ENCODE measurements at regions not wholly inside any gene's neighbourhood (a gene's known extent, or its start where the extent isn't known, plus 50 kb on each side); places are given as distances from the start of the nearest gene placed in this dataset.
"Not testable (repeated sequence)": the region's sequence is repeated elsewhere in the genome, so short reads cannot be mapped to it uniquely, and the experiment has no call there.

DNA sequence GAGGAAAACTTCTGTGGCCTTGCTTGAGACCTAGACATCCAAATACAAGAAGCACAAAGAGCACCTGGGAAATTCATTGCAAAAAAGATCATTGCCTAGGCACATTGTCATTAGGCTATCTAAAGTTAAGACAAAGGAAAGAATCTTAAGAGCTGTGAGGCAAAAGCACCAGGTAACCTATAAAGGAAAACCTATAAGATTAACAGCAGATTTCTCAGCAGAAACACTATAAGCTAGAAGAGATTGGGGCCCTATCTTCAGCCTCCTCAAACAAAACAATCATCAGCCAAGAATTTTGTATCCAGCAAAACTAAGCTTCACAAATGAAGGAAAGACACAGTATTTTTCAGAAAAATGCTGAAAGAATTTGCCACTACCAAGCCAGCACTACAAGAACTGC lies 1003.3 kb downstream of the XPNPEP1 start:
- DNase-seq; POLR2A ChIA-PET; H3K36me3 Mint-ChIP-seq (ENCODE audit: low read depth); H3K4me1 Mint-ChIP-seq (ENCODE audit: low read depth); H3K27ac Mint-ChIP-seq; H3K4me3 Mint-ChIP-seq; H3K9me3 Mint-ChIP-seq (ENCODE audit: insufficient read depth); H3K27me3 Mint-ChIP-seq (ENCODE audit: low read depth); ATAC-seq: not testable (repeated sequence)
- CTCF ChIA-PET, result interaction anchor here (1.1 kb wide), 1 partner anchor 9 kb away, joined by 3 read pairs; no protein-coding TSS in a partner anchor

- H3K4me3 Mint-ChIP-seq, result no peak overlapping the region
- ChIA-PET POLR2A (no interaction called here), CTCF (no interaction called here)
- H3K27me3 Mint-ChIP-seq (ENCODE audit: low read depth), result no peaks in the 10 kb centered on the region
- H3K9me3 Mint-ChIP-seq (ENCODE audit: insufficient read depth), result no peaks in the 10 kb centered on the region
- H3K4me1 Mint-ChIP-seq (ENCODE audit: low read depth), result no peaks in the 10 kb centered on the region
- H3K36me3 Mint-ChIP-seq (ENCODE audit: low read depth), result no peaks in the 10 kb centered on the region
- DNase-seq, result no peak
- no peak overlapping the region for H3K27ac Mint-ChIP-seq
- no peak for ATAC-seq
Measured at GRCh38 chr10:108913300-108913699, 1010.0 kb downstream of the XPNPEP1 start.

DNA sequence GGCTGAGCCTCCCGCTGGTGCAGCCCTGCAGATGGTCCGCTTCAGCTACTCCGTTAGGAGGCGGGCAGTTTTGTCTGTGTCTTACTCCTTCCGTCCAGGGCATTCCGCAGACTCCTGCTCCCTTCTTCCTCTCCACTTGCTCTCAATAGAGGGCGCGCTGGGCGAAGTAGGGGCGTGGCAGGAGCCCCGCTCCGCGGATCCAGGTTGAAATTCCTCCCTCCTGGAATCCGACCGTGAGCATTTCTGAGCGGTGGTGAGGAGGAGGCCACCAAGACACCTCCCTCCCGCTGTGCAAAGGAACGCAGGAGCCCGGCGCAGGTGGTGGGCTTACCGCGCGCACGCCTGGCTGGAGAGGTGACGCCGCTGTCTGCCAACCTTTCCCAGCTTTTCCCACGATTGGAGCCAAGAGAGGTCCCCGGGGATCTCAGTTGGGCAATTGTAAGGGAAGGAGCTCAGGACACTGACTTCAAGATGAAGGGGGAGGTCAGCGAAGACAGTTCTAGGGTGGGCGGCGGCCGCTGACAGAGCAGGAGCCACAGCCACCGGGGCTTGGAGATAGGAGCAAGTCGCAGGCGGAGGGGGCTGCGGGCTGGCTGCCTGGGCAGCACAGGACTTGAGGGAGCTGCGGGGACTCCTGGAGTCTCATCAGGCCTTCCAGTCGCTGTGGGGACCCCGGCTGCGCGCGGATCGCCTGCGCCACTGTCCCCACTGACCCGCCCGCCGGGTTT lies 1011.3 kb downstream of the XPNPEP1 start:
- H3K36me3 Mint-ChIP-seq (ENCODE audit: low read depth), result no peaks in the 10 kb centered on the region
- H3K27me3 Mint-ChIP-seq (ENCODE audit: low read depth), result no peaks in the 10 kb centered on the region
- DNase-seq (no peak), ATAC-seq (no peak)
- POLR2A ChIA-PET, result no interaction called here
- no peaks in the 10 kb centered on the region for H3K9me3 Mint-ChIP-seq (ENCODE audit: insufficient read depth)
- H3K4me1 Mint-ChIP-seq (ENCODE audit: low read depth), result no peaks in the 10 kb centered on the region
- no peak overlapping the region for H3K27ac Mint-ChIP-seq
- CTCF ChIA-PET, result interaction anchor here (1.0 kb wide), 1 partner anchor 8 kb away, joined by 3 read pairs; no protein-coding TSS in a partner anchor
- H3K4me3 Mint-ChIP-seq, result no peak overlapping the region

GRCh38 chr10:108908096-108908495 lies 1015.2 kb downstream of the XPNPEP1 start:
- Mint-ChIP-seq H3K27me3 (ENCODE audit: low read depth) (no peaks in the 10 kb centered on the region), H3K9me3 (ENCODE audit: insufficient read depth) (no peaks in the 10 kb centered on the region), H3K4me3 (no peak overlapping the region), H3K4me1 (ENCODE audit: low read depth) (no peaks in the 10 kb centered on the region), H3K27ac (no peak overlapping the region), H3K36me3 (ENCODE audit: low read depth) (no peaks in the 10 kb centered on the region)
- ChIA-PET POLR2A (no interaction called here), CTCF (no interaction called here)
- DNase-seq (no peak), ATAC-seq (no peak)

- H3K27me3 Mint-ChIP-seq (ENCODE audit: low read depth), result no peaks in the 10 kb centered on the region
- H3K27ac Mint-ChIP-seq, result no peak overlapping the region
- ChIA-PET CTCF (no interaction called here), POLR2A (no interaction called here)
- no peak for DNase-seq
- H3K9me3 Mint-ChIP-seq (ENCODE audit: insufficient read depth), result no peaks in the 10 kb centered on the region
- H3K36me3 Mint-ChIP-seq (ENCODE audit: low read depth), result no peaks in the 10 kb centered on the region
- ATAC-seq, result no peak
- no peak overlapping the region for H3K4me3 Mint-ChIP-seq
- H3K4me1 Mint-ChIP-seq (ENCODE audit: low read depth), result no peaks in the 10 kb centered on the region
Measured at GRCh38 chr10:108905821-108906220, 1017.5 kb downstream of the XPNPEP1 start.

GRCh38 chr10:108905171-108905570 lies 1018.1 kb downstream of the XPNPEP1 start:
- no peak for DNase-seq
- ChIA-PET CTCF (no interaction called here), POLR2A (no interaction called here)
- H3K27me3 Mint-ChIP-seq (ENCODE audit: low read depth), result no peaks in the 10 kb centered on the region
- no peaks in the 10 kb centered on the region for H3K36me3 Mint-ChIP-seq (ENCODE audit: low read depth)
- no peak for ATAC-seq
- no peaks in the 10 kb centered on the region for H3K9me3 Mint-ChIP-seq (ENCODE audit: insufficient read depth)
- no peaks in the 10 kb centered on the region for H3K4me1 Mint-ChIP-seq (ENCODE audit: low read depth)
- no peak overlapping the region for H3K27ac Mint-ChIP-seq
- no peak overlapping the region for H3K4me3 Mint-ChIP-seq

- no peak for ATAC-seq
Measured at GRCh38 chr10:108904163-108904838, 1019.0 kb downstream of the XPNPEP1 start.

GRCh38 chr10:108902619-108903285 lies 1020.6 kb downstream of the XPNPEP1 start:
- no peaks in the 10 kb centered on the region for H3K27me3 Mint-ChIP-seq (ENCODE audit: low read depth)
- ATAC-seq (no peak), DNase-seq (no peak)
- POLR2A ChIA-PET, result no interaction called here
- no peaks in the 10 kb centered on the region for H3K36me3 Mint-ChIP-seq (ENCODE audit: low read depth)
- no peaks in the 10 kb centered on the region for H3K4me1 Mint-ChIP-seq (ENCODE audit: low read depth)
- no peak overlapping the region for H3K4me3 Mint-ChIP-seq
- no peaks in the 10 kb centered on the region for H3K9me3 Mint-ChIP-seq (ENCODE audit: insufficient read depth)
- H3K27ac Mint-ChIP-seq, result no peak overlapping the region
- CTCF ChIA-PET, result no interaction called here

More at GRCh38 chr10:108904163-108904838, 1019.0 kb downstream of the XPNPEP1 start:
- CTCF ChIA-PET, result no interaction called here
- POLR2A ChIA-PET, result no interaction called here
- H3K9me3 Mint-ChIP-seq (ENCODE audit: insufficient read depth), result no peaks in the 10 kb centered on the region
- H3K4me1 Mint-ChIP-seq (ENCODE audit: low read depth), result no peaks in the 10 kb centered on the region
- no peak overlapping the region for H3K27ac Mint-ChIP-seq
- no peak for DNase-seq
- no peaks in the 10 kb centered on the region for H3K27me3 Mint-ChIP-seq (ENCODE audit: low read depth)
- H3K4me3 Mint-ChIP-seq, result no peak overlapping the region
- no peaks in the 10 kb centered on the region for H3K36me3 Mint-ChIP-seq (ENCODE audit: low read depth)

DNA sequence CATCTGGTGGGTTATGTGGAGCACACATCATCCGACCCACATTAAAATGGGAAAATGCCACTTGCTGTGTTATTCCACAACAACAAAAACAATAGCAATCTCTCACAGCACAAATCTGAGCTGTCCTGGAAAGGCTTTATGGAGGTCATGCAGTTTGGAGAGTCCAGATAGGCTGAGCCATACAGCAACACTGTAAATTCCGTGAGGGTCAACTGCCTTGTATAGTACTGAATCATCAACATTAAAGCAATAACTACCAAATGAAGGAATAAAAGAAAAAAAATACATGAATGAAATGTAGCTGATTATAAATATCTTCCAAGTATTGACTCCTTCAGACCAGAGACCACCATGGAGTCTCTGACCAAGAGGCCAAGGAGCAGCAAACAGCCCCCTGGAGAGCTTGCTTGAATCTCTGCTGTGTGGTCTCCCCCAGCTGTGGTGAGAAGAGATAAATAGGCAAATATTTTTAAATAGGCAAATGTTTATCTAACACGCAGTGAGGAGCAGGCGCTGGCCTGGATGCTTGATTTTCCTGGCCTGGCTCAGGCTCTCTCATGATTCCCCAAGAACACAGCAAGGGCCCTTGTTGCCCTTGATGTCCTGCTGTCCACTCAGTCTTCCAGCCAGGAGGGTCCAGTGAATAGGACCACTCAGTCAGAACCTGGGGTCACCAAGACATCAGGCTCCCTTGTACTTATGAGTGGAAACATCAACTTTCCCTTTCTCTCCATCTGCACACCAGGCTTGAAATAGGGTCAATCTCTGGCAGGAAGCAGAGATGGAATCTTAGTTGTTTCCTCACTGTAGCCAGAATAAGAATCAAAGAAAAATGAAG lies 1021.3 kb downstream of the XPNPEP1 start:
- ChIA-PET POLR2A (no interaction called here), CTCF (no interaction called here)
- Mint-ChIP-seq H3K36me3 (ENCODE audit: low read depth) (no peaks in the 10 kb centered on the region), H3K27ac (no peak overlapping the region), H3K4me1 (ENCODE audit: low read depth) (no peaks in the 10 kb centered on the region), H3K27me3 (ENCODE audit: low read depth) (no peaks in the 10 kb centered on the region), H3K4me3 (no peak overlapping the region), H3K9me3 (ENCODE audit: insufficient read depth) (no peaks in the 10 kb centered on the region)
- ATAC-seq (no peak), DNase-seq (no peak)

DNA sequence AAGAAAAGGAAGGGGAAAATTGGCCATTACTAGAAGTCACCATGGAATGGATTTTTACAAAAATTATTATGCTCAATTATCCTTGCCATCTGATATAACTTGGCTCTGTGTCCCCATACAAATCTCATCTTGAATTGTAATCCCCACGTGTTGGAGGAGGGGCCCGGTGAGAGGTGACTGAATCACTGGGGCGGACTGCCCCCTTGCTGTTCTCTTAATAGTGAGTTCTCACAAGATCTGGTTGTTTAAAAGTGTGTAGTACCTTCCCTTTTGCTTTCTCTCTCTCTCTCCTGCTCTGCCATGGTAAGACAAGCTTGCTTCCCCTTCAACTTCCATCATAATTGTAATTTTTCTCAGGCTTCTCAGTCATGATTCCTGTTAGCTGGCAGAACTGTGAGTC lies 1023.6 kb downstream of the XPNPEP1 start:
- Mint-ChIP-seq H3K4me3 (no peak overlapping the region), H3K27ac (no peak overlapping the region), H3K27me3 (ENCODE audit: low read depth) (no peaks in the 10 kb centered on the region), H3K36me3 (ENCODE audit: low read depth) (no peaks in the 10 kb centered on the region), H3K9me3 (ENCODE audit: insufficient read depth) (no peaks in the 10 kb centered on the region), H3K4me1 (ENCODE audit: low read depth) (no peaks in the 10 kb centered on the region)
- no peak for DNase-seq
- ChIA-PET CTCF (no interaction called here), POLR2A (no interaction called here)
- no peak for ATAC-seq

DNA sequence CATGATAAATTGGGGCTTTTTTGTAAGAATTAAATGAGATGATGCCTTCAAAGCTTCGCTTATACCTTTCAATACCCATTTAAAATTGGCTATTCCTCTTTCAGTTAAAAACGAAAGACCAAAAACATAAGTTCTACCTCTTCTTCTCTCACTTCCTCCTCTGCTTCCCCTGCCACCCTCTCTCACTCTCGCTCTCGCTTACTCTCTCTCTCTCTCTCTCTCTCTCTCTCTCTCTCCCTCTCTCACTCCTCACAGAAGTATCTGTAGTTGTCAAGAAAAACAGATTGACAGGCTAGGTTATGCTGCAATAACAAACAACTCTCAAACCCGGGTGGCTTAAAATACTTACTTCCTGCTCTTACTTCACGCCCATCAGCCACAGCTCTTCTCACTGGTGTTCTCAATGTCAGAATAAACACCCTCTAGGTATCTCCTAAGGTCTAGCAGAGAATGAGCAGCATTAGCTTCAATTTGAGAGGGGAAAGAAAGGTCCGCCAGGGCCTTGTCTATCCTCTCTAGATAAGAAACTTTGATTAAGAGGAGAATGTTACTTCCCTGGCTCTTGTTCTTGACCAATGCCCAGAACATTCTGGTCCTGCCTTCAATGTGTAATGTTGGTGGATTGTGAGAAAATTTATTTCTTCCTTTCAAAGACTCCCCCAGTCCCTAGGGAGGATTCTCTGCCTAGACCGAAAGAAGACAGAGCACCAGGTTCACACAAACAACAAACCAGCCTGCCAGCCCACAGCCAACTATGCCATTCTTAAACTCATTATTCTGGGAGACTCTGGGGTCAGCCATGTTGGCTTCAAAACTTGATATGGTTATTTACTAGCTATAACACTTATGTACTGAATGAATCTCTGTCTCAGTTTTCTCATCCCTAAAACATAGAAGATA lies 1028.7 kb downstream of the XPNPEP1 start:
- DNase-seq (no peak), ATAC-seq (no peak)
- Mint-ChIP-seq H3K4me1 (ENCODE audit: low read depth) (no peaks in the 10 kb centered on the region), H3K9me3 (ENCODE audit: insufficient read depth) (no peaks in the 10 kb centered on the region), H3K27me3 (ENCODE audit: low read depth) (no peaks in the 10 kb centered on the region), H3K36me3 (ENCODE audit: low read depth) (no peaks in the 10 kb centered on the region), H3K4me3 (no peak overlapping the region), H3K27ac (no peak overlapping the region)
- ChIA-PET CTCF (no interaction called here), POLR2A (no interaction called here)

All from activated CD8-positive, alpha-beta T cell treated with anti-CD3 and anti-CD28 coated beads, Interleukin-2, amount 10 ng/mL, durations not matched to agents 7 days and 5 days (primary cell).